NCI-H146 treated with DMSO at 0.1 percent for 48 hours (cell line): ENCODE measurements at regions not wholly inside any gene's neighbourhood (a gene's known extent, or its start where the extent isn't known, plus 50 kb on each side); places are given as distances from the start of the nearest gene placed in this dataset.
"Not testable (repeated sequence)": the region's sequence is repeated elsewhere in the genome, so short reads cannot be mapped to it uniquely, and the experiment has no call there.

Experiments
- DNase-seq: peaks from one replicate; lab custom pipeline; 2025; ENCODE audit not compliant: unreplicated experiment; lab: John Stamatoyannopoulos, UW

- no peak for DNase-seq
Measured at GRCh38 chr14:53858345-53858684, 98.3 kb downstream of the BMP4 start.

GRCh38 chr14:53857625-53858344 lies 98.8 kb downstream of the BMP4 start:
- no peak for DNase-seq

GRCh38 chr14:53855574-53855973 lies 101.1 kb downstream of the BMP4 start:
- no peak for DNase-seq

GRCh38 chr14:53855127-53855526 lies 101.5 kb downstream of the BMP4 start:
- DNase-seq = no peak

- DNase-seq = no peak
Measured at GRCh38 chr14:53851394-53852090, 105.1 kb downstream of the BMP4 start.

- no peak for DNase-seq
Measured at GRCh38 chr14:53850714-53851296, 105.8 kb downstream of the BMP4 start.

GRCh38 chr14:53849549-53849948 lies 107.1 kb downstream of the BMP4 start:
- no peak for DNase-seq

- no peak for DNase-seq
Measured at GRCh38 chr14:53848854-53849253, 107.8 kb downstream of the BMP4 start.

GRCh38 chr14:53847881-53848280 lies 108.7 kb downstream of the BMP4 start:
- no peak for DNase-seq

GRCh38 chr14:53847057-53847456 lies 109.6 kb downstream of the BMP4 start:
- DNase-seq = no peak

GRCh38 chr14:53845813-53846693 lies 110.6 kb downstream of the BMP4 start:
- no peak for DNase-seq

- no peak for DNase-seq
Measured at GRCh38 chr14:53842938-53843337, 113.7 kb downstream of the BMP4 start.

GRCh38 chr14:53841109-53842099 lies 115.2 kb downstream of the BMP4 start:
- no peak for DNase-seq

- DNase-seq = no peak
Measured at GRCh38 chr14:53840444-53840843, 116.2 kb downstream of the BMP4 start.

- no peak for DNase-seq
Measured at GRCh38 chr14:53838374-53838773, 118.3 kb downstream of the BMP4 start.

- DNase-seq = not testable (repeated sequence)
Measured at GRCh38 chr14:53837656-53838055, 119.0 kb downstream of the BMP4 start.

- no peak for DNase-seq
Measured at GRCh38 chr14:53836551-53836950, 120.1 kb downstream of the BMP4 start.

GRCh38 chr14:53828820-53829219 lies 127.8 kb downstream of the BMP4 start:
- DNase-seq = no peak

GRCh38 chr14:53824061-53824460 lies 132.6 kb downstream of the BMP4 start:
- no peak for DNase-seq

GRCh38 chr14:53814392-53814791 lies 142.2 kb downstream of the BMP4 start:
- no peak for DNase-seq
